K562 (cell line): ENCODE measurements at regions not wholly inside any gene's neighbourhood (a gene's known extent, or its start where the extent isn't known, plus 50 kb on each side); places are given as distances from the start of the nearest gene placed in this dataset.
A peak's percentile ranks its signal among the peaks of the same experiment; 100 is the strongest.

Experiments used
- ARID2 ChIP-seq: fragments of 450-650 bp; IDR thresholded peaks from 2 replicates; pipeline ENCODE4 v1.6.1; 2017; ENCODE audit warnings: antibody characterized with exemption, mild to moderate bottlenecking
- COPS2 ChIP-seq: fragments of 450-650 bp; conservative IDR thresholded peaks from 2 replicates; pipeline ENCODE4 v1.6.1; 2016; ENCODE audit warnings: mild to moderate bottlenecking, moderate library complexity
- CREB3L1 ChIP-seq: fragments of 450-650 bp; IDR thresholded peaks from 2 replicates; pipeline ENCODE4 v1.6.1; 2014; ENCODE audit warnings: low read depth, mild to moderate bottlenecking, moderate library complexity, borderline replicate concordance
- DPF2 ChIP-seq: fragments of 450-650 bp; IDR thresholded peaks from 2 replicates; pipeline ENCODE4 v1.6.1; 2016
- EP300 ChIP-seq: IDR thresholded peaks from 2 replicates; pipeline ENCODE4 v1.6.1; 2012; ENCODE audit warnings: low read length, improper control_type of control experiment
- EP400 ChIP-seq: fragments of 450-650 bp; IDR thresholded peaks from 2 replicates; pipeline ENCODE4 v1.6.1; 2017; ENCODE audit warnings: antibody characterized with exemption, mild to moderate bottlenecking, moderate library complexity
- FOXJ3 ChIP-seq: sonication (generic); formaldehyde crosslinking; IDR thresholded peaks from 2 replicates; pipeline ENCODE4 v1.4.0; 2020; ENCODE audit warnings: mild to moderate bottlenecking, missing genetic modification reagents
- HEY1 ChIP-seq: fragments of 250-450 bp; sonication (Bioruptor Pico); IDR thresholded peaks from 2 replicates; pipeline ENCODE4 v1.5.0; 2020; ENCODE audit warnings: mild to moderate bottlenecking, moderate library complexity, borderline replicate concordance
- JUNB ChIP-seq: fragments of 450-650 bp; formaldehyde crosslinking; conservative IDR thresholded peaks from 2 replicates; pipeline ENCODE4 v1.4.0; 2020; ENCODE audit warnings: mild to moderate bottlenecking
- LEF1 ChIP-seq: fragments of 450-650 bp; IDR thresholded peaks from 2 replicates; pipeline ENCODE4 v1.6.1; 2016; ENCODE audit warnings: mild to moderate bottlenecking
- PHB ChIP-seq: fragments of 250-450 bp; sonication (Bioruptor Pico); IDR thresholded peaks from 2 replicates; pipeline ENCODE4 v1.5.0; 2021
- PHTF2 ChIP-seq: fragments of 250-450 bp; sonication (Bioruptor Pico); IDR thresholded peaks from 2 replicates; pipeline ENCODE4 v1.5.0; 2021; ENCODE audit warnings: mild to moderate bottlenecking
- RHOXF2B ChIP-seq: fragments of 250-450 bp; sonication (Bioruptor Pico); conservative IDR thresholded peaks from 2 replicates; pipeline ENCODE4 v1.5.1; 2021
- RNF2 ChIP-seq: sonication (generic); IDR thresholded peaks from 2 replicates; pipeline ENCODE4 v1.6.1; 2016
- SMARCE1 ChIP-seq: fragments of 450-650 bp; IDR thresholded peaks from 2 replicates; pipeline ENCODE4 v1.7.1; 2016; ENCODE audit warnings: mild to moderate bottlenecking
- SOX6 ChIP-seq: fragments of 450-650 bp; IDR thresholded peaks from 2 replicates; pipeline ENCODE4 v1.6.1; 2014; ENCODE audit warnings: mild to moderate bottlenecking
- STAT5B ChIP-seq: fragments of 250-450 bp; sonication (Bioruptor Pico); IDR thresholded peaks from 2 replicates; pipeline ENCODE4 v1.8.0; 2021; ENCODE audit warnings: mild to moderate bottlenecking, inconsistent platforms
- TBL1XR1 ChIP-seq, 2 experiments: IDR thresholded peaks; 2 replicates each; pipeline ENCODE4 v1.6.1; 2012; ENCODE audit warnings: improper control_type of control experiment in 2 of 2, low read length in 2 of 2, mild to moderate bottlenecking in 1 of 2
- TEAD2 ChIP-seq: fragments of 450-650 bp; IDR thresholded peaks from 2 replicates; pipeline ENCODE4 v1.6.1; 2016; ENCODE audit warnings: missing genetic modification characterization, control low read depth, missing compliant biosample characterization
- UBTF ChIP-seq, 2 experiments: IDR thresholded peaks; 2 replicates each; pipeline ENCODE4 v1.6.1; 2012; ENCODE audit warnings: improper control_type of control experiment in 2 of 2, low read depth in 2 of 2, low read length in 2 of 2, borderline replicate concordance in 1 of 2
- ZNF212 ChIP-seq: fragments of 450-650 bp; formaldehyde crosslinking; IDR thresholded peaks from 2 replicates; pipeline ENCODE4 v1.4.0; 2020; ENCODE audit warnings: mild to moderate bottlenecking
- ZNF316 ChIP-seq: fragments of 450-650 bp; IDR thresholded peaks from 2 replicates; pipeline ENCODE4 v1.6.1; 2016
- ZNF518B ChIP-seq: fragments of 250-450 bp; sonication (Bioruptor Pico); IDR thresholded peaks from 2 replicates; pipeline ENCODE4 v1.5.0; 2021; ENCODE audit warnings: mild to moderate bottlenecking, moderate library complexity
- ZNF79 ChIP-seq: fragments of 250-450 bp; sonication (Bioruptor Pico); IDR thresholded peaks from 2 replicates; pipeline ENCODE4 v1.4.0; 2020; ENCODE audit warnings: low read depth, mild to moderate bottlenecking, moderate library complexity

- TF ChIP-seq ZNF212 (CRISPR knock-in tag): no peak
- TF ChIP-seq ZNF518B: no peak
- TF ChIP-seq JUNB (CRISPR knock-in tag): peak; percentile 36; the same call in 1 of the 2 replicates
- TF ChIP-seq EP400: peak; percentile 97
- TF ChIP-seq COPS2: no peak
- TF ChIP-seq TEAD2 (tag): no peak
- TF ChIP-seq ZNF79 (CRISPR knock-in tag): no peak
- no peak for TF ChIP-seq ARID2
- no peak for TF ChIP-seq FOXJ3 (CRISPR knock-in tag)
- 0 out of 2 replicates have a peak, but pooled peaks have one; percentile 32 for TF ChIP-seq RNF2
- 0 out of 2 replicates have a peak, but pooled peaks have one; percentile 33 for TF ChIP-seq EP300
- TF ChIP-seq RHOXF2B: no peak
- peak in 1 of 2 experiments; percentile 20; a peak in 1 of 4 replicates for TF ChIP-seq TBL1XR1 (IDR thresholded peaks at IDR 0.05; ENCODE audit: low read length in 2 of 2)
- no peak for TF ChIP-seq ZNF316
- no peak for TF ChIP-seq PHB (CRISPR knock-in tag)
- TF ChIP-seq SOX6: no peak
- TF ChIP-seq SMARCE1: 0 out of 2 replicates have a peak, but pooled peaks have one; percentile 22
- TF ChIP-seq DPF2: no peak; the same call in 1 of the 2 replicates
- no peak for TF ChIP-seq STAT5B (CRISPR knock-in tag)
- peak; percentile 25; the same call in 1 of the 2 replicates for TF ChIP-seq CREB3L1
- TF ChIP-seq PHTF2 (CRISPR knock-in tag): no peak
- TF ChIP-seq LEF1: peak; percentile 58; the same call in 1 of the 2 replicates
- TF ChIP-seq UBTF (IDR thresholded peaks at IDR 0.05; ENCODE audit: borderline replicate concordance in 1 of 2, low read depth in 2 of 2, low read length in 2 of 2): peak; percentile 32 to 95; a peak in 3 of 4 replicates
- TF ChIP-seq HEY1 (CRISPR knock-in tag): no peak
Measured at GRCh38 chr7:67302113-67303039, 305.7 kb downstream of the TYW1 start (continued).
